ENCODE measurements at regions not wholly inside any gene's neighbourhood (a gene's known extent, or its start where the extent isn't known, plus 50 kb on each side); places are given as distances from the start of the nearest gene placed in this dataset.

GRCh38 chr11:98771791-98772190, 249.0 kb upstream of the CNTN5 start:
- Histone ChIP-seq H3K9me3 (replicated peaks; ENCODE audit: control insufficient read depth, insufficient read depth, low read length) (no peaks in the 10 kb centered on the region), H3K79me2 (ENCODE audit: control insufficient read depth, insufficient read depth, low read length) (no peaks in the 10 kb centered on the region), H2AFZ (ENCODE audit: control insufficient read depth, low read depth, low read length) (no peak overlapping the region), H4K20me1 (ENCODE audit: control insufficient read depth, insufficient read depth) (no peaks in the 10 kb centered on the region), H3K4me2 (ENCODE audit: control insufficient read depth, insufficient read depth) (no peak overlapping the region), H3K4me1 (ENCODE audit: control insufficient read depth, insufficient read depth, low read length) (no peaks in the 10 kb centered on the region), H3K27me3 (replicated peaks in 1 of 2; ENCODE audit: control insufficient read depth in 2 of 2, insufficient read depth in 2 of 2, low read length in 1 of 2) (no peaks in the 10 kb centered on the region), H3K9ac (ENCODE audit: control insufficient read depth, insufficient read depth, low read length) (no peak overlapping the region), H3K4me3 (no peak overlapping the region), H3K36me3 (ENCODE audit: control insufficient read depth in 2 of 2, insufficient read depth in 2 of 2, low read length in 1 of 2) (no peaks in the 10 kb centered on the region), H3K27ac (ENCODE audit: control insufficient read depth, insufficient read depth) (no peak overlapping the region)
- TF ChIP-seq SPI1 (IDR thresholded peaks at IDR 0.05; ENCODE audit: borderline replicate concordance, insufficient read depth, low read depth, low read length) = no peak
- TF ChIP-seq CREB1 (IDR thresholded peaks at IDR 0.05; ENCODE audit: low read depth) = no peak
- TF ChIP-seq IKZF1 (conservative IDR thresholded peaks at IDR 0.05) = no peak
- no peak for TF ChIP-seq HDAC6 (IDR thresholded peaks at IDR 0.05; ENCODE audit: unreplicated experiment)
- no peak for TF ChIP-seq CREM (IDR thresholded peaks at IDR 0.05; ENCODE audit: low read depth)
- TF ChIP-seq NFYA (IDR thresholded peaks at IDR 0.05; ENCODE audit: borderline replicate concordance, low read depth, low read length) = no peak
- no peak for TF ChIP-seq MEF2A (IDR thresholded peaks at IDR 0.05; ENCODE audit: insufficient read depth, low read depth, low read length)
- no peak for TF ChIP-seq NR2C2 (IDR thresholded peaks at IDR 0.05; ENCODE audit: borderline replicate concordance, control insufficient read depth, insufficient read length, low read depth)
- TF ChIP-seq NR2C1 (IDR thresholded peaks at IDR 0.05) = no peak
- no peak for TF ChIP-seq BMI1 (IDR thresholded peaks at IDR 0.05; ENCODE audit: borderline replicate concordance)
- no peak for FAIRE-seq
- in situ Hi-C loops (cut with MboI) (no loop called here), intact Hi-C loops (cut with micrococcal nuclease; ENCODE audit: unreplicated experiment) (no loop called here)
- WGBS (ENCODE audit: insufficient coverage, insufficient replicate concordance, low lambda C conversion rate, missing lambda C conversion rate) = under 1% methylated on average over 4 of the region's 4 CpGs
- ChIA-PET RAD21 (ENCODE audit: unreplicated experiment) (no interaction called here), POLR2A (no interaction called here), CTCF (no interaction called here), SMC1A (ENCODE audit: uncharacterized antibody, unreplicated experiment) (interaction anchor here (1.1 kb wide), 1 partner anchor 14 kb away, joined by 3 read pairs; no protein-coding TSS in a partner anchor)
- no peak for DNase-seq (ENCODE audit: low read depth, low spot score)
- no TSS peak for BruUV-seq (replicated peaks)
- ATAC-seq = no peak

GRCh38 chr11:98772893-98773292, 247.9 kb upstream of the CNTN5 start:
- ChIA-PET POLR2A (no interaction called here), CTCF (no interaction called here), RAD21 (ENCODE audit: unreplicated experiment) (no interaction called here), SMC1A (ENCODE audit: uncharacterized antibody, unreplicated experiment) (interaction anchor here (1.1 kb wide), 1 partner anchor 13 kb away, joined by 3 read pairs; no protein-coding TSS in a partner anchor)
- Histone ChIP-seq H3K27ac (ENCODE audit: control insufficient read depth, insufficient read depth) (no peak overlapping the region), H3K9ac (ENCODE audit: control insufficient read depth, insufficient read depth, low read length) (no peak overlapping the region), H4K20me1 (ENCODE audit: control insufficient read depth, insufficient read depth) (no peaks in the 10 kb centered on the region), H3K79me2 (ENCODE audit: control insufficient read depth, insufficient read depth, low read length) (no peaks in the 10 kb centered on the region), H3K4me1 (ENCODE audit: control insufficient read depth, insufficient read depth, low read length) (no peaks in the 10 kb centered on the region), H3K27me3 (replicated peaks in 1 of 2; ENCODE audit: control insufficient read depth in 2 of 2, insufficient read depth in 2 of 2, low read length in 1 of 2) (no peaks in the 10 kb centered on the region), H2AFZ (ENCODE audit: control insufficient read depth, low read depth, low read length) (no peak overlapping the region), H3K4me3 (no peak overlapping the region), H3K9me3 (replicated peaks; ENCODE audit: control insufficient read depth, insufficient read depth, low read length) (no peaks in the 10 kb centered on the region), H3K36me3 (ENCODE audit: control insufficient read depth in 2 of 2, insufficient read depth in 2 of 2, low read length in 1 of 2) (no peaks in the 10 kb centered on the region), H3K4me2 (ENCODE audit: control insufficient read depth, insufficient read depth) (no peak overlapping the region)
- BruUV-seq (replicated peaks) = no TSS peak
- no peak for DNase-seq (ENCODE audit: low read depth, low spot score)
- FAIRE-seq = no peak
- in situ Hi-C loops (cut with MboI) (no loop called here), intact Hi-C loops (cut with micrococcal nuclease; ENCODE audit: unreplicated experiment) (no loop called here)
- WGBS (ENCODE audit: insufficient coverage, insufficient replicate concordance, low lambda C conversion rate, missing lambda C conversion rate) = 42% methylated on average over 2 of the region's 2 CpGs
- ATAC-seq = no peak
- TF ChIP-seq TCF12 (IDR thresholded peaks at IDR 0.05; ENCODE audit: low read depth, low read length) (no peak), ZBTB33 (IDR thresholded peaks at IDR 0.05) (no peak), CBX5 (IDR thresholded peaks at IDR 0.05; ENCODE audit: low read depth) (no peak), REST (IDR thresholded peaks at IDR 0.05; ENCODE audit: low read depth, low read length) (no peak), MTA2 (IDR thresholded peaks at IDR 0.05; ENCODE audit: low read depth) (no peak)

Data from GM12878 (cell line).